ENCODE measurements at regions not wholly inside any gene's neighbourhood (a gene's known extent, or its start where the extent isn't known, plus 50 kb on each side); places are given as distances from the start of the nearest gene placed in this dataset.
A peak's percentile ranks its signal among the peaks of the same experiment; 100 is the strongest.

DNA sequence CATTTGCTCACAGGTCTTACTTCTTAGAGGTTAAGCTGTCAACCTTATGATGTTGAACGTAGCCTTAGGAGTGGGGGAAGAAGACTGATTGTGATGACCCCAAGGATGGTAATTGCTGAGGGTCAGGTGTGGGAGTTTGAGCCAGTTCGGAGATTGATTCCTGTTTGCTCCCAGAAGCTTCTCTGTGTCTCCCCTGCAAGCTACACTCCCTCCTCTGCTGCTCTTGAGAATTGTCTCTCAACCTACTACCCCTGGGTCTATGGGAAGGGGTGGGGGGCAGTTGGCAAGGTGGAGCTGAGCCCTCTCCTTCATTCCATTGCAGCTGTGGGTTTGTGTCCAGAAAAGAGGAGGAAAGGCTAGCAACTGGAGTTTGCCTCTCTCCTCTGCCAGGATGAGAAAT lies 113.8 kb downstream of the PLEKHG1 start:
- DNase-seq, result no peak

- no peak for DNase-seq
Measured at GRCh38 chr6:150713931-150714330, 114.2 kb downstream of the PLEKHG1 start.

DNA sequence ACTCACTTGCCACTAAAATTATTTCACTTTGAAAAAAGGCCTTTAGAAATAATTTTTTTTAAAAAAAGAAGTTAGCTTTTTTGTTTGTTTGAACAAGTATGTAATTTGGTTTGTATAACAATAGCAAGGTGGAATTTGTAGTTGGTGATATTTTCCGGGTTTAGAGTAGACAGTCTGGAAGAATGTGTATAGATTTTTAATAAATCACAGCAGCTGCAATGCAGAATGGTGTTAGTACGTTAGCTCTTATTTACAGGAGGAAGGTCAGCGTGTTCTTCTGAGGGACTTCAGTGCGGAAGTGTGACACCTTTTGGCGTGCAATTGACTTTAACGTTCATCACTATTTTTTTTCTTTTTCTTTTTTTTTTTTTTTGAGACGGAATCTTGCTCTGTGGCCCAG lies 115.4 kb downstream of the PLEKHG1 start:
- DNase-seq, result no peak

DNA sequence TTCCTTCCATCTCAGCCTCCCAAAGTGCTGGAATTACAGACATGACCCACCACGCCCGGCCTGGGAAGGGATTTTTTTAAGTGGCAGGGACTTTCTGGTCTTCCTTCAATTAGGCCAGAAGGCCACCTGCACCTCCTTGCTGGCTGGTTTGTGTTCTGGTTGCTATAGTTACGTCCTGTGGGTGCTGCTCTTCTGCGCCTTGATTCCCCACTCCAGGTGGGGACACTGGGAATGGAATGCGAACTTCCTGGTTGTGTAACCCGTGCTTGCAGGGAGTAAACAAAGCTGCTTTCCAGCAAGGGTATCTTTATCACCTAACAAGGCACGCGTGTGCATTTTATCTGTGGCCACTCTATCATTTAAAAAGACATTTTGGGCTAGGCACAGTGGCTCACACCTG lies 117.7 kb downstream of the PLEKHG1 start:
- DNase-seq, result peak; percentile 37

DNA sequence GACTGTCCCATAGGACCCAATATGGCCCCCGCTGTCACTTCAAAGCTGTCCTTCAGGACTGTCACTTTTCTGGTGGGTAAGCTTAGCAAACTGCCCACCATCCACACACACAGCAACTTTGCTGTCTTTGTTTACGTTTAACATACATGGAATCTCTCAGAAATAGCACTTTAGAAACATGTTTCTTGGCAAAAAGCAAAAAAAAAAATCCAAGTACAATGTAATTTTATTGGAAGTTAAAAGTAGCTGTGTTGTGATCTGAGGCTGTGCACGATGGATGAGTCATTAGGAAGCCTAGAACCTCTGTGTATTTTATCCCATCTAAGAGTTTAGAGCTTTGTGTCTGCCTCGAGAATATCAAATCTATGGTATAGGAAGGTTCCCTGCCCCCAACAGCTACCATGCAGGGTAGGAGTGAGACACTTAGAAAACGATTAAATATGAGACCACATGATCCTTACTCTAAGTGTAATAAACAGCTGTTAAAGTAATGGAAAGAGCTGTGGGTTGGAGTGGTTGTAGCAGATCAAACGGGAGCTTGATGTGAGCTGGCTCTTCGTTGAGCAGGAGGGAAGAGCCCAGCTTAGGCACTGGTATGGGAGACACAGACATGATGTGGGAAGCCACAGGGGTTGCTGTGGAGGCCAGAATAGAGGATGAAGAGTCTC lies 119.5 kb downstream of the PLEKHG1 start:
- peak; percentile 40 for DNase-seq

DNA sequence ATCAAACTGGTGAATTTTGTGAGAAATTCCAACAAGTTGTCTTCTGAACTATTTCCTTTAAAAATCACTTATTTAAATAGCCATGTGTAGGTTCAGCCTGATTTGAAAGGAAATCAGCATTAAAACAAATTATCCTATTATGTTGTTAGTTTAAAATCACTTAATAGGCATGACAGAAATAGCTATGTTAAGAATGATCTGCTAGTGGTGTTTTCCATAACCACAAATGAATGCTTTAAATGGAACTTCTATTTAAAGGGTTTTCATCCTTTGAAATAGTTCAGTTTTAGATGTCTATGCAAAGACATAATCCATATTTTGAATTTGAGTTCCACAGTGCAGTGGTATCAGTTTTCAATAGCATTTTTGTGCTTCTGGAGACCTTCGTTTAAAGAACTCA lies 120.1 kb downstream of the PLEKHG1 start:
- DNase-seq, result no peak

DNA sequence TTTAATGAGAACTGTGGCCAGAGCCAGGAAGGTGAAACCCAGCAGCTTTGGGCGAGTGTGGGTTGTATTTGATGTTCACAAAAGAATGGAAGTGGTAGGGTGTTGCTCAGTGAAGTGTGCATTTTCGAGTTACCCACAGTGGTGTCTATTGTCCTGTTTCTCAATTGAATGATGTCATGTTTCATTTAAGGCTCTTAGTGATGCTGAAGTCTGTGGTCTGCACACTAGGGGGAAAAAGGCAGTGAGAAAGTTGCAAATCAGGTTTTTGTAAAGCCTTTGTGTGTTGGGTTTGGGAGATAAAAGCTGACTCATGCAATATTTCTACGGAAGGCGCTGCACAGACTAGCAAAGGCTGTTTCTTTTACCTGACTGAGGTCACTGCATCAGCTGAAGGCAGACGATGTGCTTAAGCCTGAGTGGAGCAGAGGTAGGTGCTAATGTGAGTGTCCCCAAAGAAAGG lies 121.1 kb downstream of the PLEKHG1 start:
- DNase-seq, result peak; percentile 79

- DNase-seq, result no peak
Measured at GRCh38 chr6:150721418-150722266, 122.0 kb downstream of the PLEKHG1 start.

DNA sequence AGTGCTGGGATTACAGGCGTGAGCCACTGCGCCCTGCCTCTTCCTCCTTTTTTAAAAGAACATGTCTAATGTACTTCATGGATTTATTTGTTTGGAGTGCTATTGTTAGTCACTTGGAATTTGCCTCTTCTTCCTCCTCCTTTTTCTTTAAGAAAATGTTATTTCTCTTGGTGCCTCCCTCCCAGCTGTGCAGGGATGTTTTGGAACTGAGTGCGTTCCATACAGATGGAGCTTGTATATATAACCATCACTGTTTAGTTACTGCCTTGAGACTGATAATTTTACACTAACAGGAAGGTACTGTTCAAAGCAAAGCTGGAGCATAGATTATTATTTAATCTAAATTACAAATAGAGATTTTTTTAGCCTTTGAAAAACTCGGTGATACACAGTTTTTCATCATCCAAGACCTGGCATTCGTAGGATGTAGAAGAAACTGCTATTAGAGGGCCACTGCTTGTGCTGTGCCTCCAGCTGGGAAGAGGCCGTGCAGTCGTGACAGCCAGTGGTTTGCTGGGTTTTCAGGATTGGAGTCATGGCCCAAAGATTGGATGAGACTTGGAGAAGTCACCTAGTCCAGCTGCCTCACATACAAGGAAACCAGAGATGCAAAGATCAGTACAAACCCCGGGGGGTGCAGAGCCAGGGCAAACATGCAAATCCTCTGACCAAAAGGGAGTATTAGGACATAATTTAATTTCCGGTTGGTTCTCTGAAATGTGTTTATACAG lies 123.1 kb downstream of the PLEKHG1 start:
- DNase-seq, result no peak

GRCh38 chr6:150723345-150723658 lies 123.6 kb downstream of the PLEKHG1 start:
- DNase-seq, result no peak

- DNase-seq, result no peak
Measured at GRCh38 chr6:150723857-150724256, 124.2 kb downstream of the PLEKHG1 start.

- no peak for DNase-seq
Measured at GRCh38 chr6:150725795-150726194, 126.1 kb downstream of the PLEKHG1 start.

DNA sequence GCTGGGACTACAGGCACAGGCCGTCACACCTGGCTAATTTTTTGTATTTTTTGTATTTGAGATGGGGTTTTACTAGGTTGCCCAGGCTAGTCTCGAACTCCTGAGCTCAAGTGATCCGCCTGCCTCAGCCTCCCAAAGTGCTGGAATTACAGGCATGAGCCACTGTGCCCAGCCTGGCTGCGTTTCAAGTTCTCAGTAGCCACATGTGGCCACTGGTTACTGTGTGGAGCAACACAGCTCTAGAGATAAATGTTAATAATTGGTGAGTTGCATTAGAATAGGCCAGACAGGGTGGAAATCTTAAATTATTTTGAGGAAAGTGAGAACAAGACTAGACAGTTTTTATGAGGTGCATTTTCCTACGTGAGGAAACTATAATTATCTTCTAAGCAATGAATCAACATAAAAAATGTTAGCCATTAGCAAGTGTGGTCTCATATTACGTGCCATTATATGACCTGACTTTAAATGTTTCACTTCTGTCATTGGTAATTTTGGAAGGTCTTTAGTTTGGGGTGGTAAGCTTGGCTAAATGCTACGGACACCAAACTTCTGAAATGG lies 129.6 kb downstream of the PLEKHG1 start:
- DNase-seq, result no peak

- DNase-seq, result no peak
Measured at GRCh38 chr6:150730801-150731457, 131.2 kb downstream of the PLEKHG1 start.

DNA sequence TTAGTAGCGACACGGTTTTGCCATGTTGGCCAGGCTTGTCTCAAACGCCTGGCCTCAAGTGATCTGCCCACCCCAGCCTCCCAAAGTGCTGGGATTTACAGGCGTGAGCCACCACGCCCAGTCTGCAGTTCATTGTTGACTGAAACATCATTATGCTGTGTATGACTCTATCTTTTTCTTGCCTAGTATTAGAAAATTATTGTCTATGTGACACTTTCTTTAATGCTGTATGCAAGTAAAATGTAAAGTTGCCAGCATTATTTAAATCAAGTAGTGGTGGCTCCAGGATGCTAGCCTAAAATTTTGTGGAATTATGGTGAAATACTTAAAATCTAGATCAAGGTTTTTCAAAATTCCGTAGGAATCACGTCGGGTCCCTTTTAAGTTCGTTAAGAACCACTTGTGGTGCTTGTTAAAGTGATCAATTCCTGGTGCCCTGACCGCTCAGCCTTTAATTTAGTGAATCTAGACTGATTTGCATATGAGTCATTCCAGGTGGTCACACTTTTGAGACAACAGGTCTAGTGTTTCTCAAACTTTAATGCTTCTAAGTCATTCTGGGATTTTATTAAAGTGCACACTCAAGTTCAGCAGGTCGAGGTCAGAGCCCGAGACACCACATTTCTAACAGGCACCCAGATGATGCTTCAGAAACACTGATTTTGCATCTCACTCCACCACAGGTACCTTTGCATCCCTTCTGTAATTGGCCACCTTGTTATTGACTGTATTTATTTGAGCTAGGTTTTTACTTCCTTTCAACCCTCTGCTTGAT lies 132.6 kb upstream of the MTHFD1L start:
- DNase-seq, result no peak

DNA sequence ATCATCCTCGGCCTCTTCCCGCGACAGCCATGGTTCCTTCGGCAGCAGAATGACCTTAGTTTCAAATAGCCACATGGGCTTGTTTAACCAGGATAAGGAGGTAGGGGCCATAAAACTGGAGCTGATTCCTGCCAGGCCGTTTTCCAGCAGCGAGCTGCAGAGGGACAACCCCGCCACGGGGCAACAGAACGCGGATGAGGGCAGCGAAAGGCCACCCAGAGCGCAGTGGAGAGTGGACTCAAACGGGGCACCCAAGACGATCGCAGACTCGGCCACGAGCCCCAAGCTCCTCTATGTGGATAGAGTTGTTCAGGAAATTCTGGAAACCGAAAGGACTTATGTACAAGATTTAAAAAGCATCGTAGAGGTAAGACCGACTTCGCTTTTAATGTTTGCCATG lies 131.8 kb upstream of the MTHFD1L start:
- DNase-seq, result no peak

DNA sequence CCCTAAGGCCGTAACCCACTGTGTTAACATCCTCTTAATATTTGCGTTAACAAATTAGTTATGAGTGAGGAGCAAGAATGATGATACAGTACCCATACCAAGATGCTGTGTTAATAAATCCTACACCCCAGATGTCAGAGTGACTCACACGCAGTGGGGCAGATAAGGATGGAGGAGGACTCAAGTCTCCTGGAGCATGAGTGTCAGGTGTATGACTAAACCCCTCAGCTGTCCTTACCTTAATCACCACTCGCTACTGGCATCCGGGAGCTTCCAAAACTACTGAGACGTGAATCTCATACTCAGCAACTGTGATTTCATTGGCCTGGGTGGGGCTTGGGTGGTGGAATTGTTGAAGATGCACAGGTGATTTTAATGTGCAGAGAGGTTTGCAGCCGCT lies 131.3 kb upstream of the MTHFD1L start:
- DNase-seq, result no peak

GRCh38 chr6:150735341-150735851 lies 130.1 kb upstream of the MTHFD1L start:
- no peak for DNase-seq

- no peak for DNase-seq
Measured at GRCh38 chr6:150738092-150738629, 127.3 kb upstream of the MTHFD1L start.

GRCh38 chr6:150739711-150740349 lies 125.7 kb upstream of the MTHFD1L start:
- DNase-seq, result no peak

GRCh38 chr6:150740453-150740852 lies 125.0 kb upstream of the MTHFD1L start:
- no peak for DNase-seq

Measured in DMS153 (cell line).